HG02970 (cell line): ENCODE measurements at regions not wholly inside any gene's neighbourhood (a gene's known extent, or its start where the extent isn't known, plus 50 kb on each side); places are given as distances from the start of the nearest gene placed in this dataset.

Experiments used
- ATAC-seq: cut with Tn5 transposase; IDR thresholded peaks from one replicate; pipeline ENCODE4 v1.9.1; 2021; ENCODE audit warnings: mild to moderate bottlenecking, moderate library complexity, moderate number of reproducible peaks; ENCODE audit not compliant: unreplicated experiment, low FRiP score

DNA sequence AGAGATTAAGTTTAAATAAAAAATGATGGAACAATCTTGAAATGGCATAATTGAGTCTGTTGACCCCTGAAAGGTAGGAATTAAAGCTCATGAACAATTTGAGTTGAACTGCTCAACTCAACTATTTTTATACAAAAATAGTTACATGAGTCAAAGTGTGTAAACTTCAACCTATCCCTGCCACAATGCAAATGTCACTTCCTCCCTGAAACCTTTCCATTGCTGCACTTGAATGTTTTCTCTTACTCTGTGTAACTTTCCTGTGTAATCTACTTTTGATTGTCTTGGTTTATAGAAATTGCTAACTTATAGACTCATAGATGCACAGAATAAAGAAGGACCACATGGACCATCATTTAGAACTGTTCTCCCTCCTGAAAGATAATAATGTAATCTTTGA lies 218.5 kb downstream of the GBA3 start:
- no peak for ATAC-seq

DNA sequence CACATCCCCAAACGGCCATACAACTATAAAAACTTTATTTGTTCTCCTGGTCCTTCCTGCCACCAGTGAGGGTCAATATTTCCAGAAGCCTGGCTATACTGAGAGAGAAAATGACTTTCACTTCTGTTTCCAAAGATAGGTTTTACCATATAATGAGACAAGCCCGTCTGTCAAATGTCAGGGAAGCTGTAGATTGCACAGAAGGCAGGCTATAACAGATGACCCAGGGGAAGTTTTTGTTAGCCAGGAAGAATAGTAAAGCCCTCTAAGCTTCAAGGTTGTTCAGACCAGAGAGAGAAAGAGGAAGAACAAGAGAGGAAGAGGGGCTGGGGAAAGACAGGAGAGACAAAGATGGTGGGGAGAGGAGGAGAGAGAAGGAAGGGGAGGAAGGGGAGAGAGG lies 217.5 kb downstream of the GBA3 start:
- ATAC-seq, result no peak

DNA sequence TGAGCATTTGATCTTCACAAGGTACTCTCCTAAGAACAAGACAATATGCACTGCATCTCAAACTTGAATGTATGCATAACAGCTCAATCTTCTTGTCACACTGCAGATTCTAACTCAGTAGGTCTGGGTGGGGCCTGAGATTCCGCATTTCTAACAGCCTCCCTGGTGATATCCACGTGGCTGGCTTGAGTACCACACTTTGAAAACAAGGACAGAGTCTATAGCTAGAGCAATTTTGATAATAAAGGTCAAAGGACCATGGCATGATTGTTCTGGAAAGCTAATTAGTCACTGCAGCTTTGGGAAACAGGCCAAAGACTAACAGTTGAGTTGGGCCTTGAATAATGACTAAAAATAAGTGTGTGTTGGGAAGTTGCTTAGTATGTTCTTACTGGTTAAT lies 213.3 kb downstream of the GBA3 start:
- ATAC-seq, result no peak

DNA sequence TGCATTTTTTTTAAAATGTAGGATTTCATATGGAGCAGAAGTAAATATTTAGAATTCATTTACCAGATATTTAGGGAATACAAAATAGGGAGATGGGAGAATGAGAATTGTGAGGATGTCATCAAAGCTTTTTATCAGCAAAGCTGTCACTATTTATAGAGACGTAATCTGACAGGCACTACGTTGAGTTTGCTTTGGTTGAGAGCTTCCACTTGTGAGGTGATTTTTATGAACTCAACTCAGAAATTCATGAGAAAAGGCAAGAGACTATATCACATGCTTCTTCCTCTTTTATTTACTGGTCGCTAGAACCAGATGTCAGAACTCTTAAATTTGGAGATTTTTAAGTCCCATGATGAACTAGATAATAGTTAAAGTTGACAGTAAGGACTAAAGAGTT lies 211.2 kb downstream of the GBA3 start:
- no peak for ATAC-seq

DNA sequence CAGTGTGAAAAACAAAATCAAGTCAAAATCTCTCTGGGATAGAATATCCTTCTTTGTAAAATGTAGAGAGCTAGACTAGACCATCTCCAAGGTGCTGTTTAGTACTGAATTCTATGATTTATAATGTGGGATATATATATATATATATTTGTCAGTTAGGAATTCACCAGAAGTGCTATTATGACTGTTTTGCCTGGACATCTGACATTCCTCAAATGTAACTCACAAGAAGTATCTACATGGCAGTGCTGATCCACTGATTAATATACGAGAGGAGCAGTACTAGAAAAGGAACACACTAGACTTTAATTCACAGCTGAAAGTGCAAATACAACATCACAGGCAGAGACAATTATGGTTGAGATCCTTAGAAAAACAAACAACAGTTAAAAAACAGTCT lies 208.9 kb downstream of the GBA3 start:
- ATAC-seq, result no peak

DNA sequence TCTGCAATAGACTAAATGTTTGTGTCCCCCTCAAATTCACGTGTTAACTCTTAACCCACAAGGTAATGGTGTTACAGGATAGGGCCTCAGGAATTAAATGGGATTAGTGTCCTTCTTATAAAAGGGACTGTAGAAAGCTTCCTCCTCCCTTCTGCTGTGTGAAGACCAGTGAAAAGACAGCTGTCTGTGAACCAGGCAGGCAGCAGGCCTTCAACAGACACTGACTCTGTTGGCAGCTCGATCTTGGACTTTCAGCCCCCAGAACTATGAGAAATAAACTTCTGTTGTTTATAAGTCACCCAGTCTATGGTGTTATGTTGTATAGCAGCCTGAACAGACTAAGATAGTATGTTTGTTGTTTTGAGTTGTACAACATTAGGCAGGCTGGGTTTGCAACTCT lies 208.1 kb downstream of the GBA3 start:
- ATAC-seq, result no peak

DNA sequence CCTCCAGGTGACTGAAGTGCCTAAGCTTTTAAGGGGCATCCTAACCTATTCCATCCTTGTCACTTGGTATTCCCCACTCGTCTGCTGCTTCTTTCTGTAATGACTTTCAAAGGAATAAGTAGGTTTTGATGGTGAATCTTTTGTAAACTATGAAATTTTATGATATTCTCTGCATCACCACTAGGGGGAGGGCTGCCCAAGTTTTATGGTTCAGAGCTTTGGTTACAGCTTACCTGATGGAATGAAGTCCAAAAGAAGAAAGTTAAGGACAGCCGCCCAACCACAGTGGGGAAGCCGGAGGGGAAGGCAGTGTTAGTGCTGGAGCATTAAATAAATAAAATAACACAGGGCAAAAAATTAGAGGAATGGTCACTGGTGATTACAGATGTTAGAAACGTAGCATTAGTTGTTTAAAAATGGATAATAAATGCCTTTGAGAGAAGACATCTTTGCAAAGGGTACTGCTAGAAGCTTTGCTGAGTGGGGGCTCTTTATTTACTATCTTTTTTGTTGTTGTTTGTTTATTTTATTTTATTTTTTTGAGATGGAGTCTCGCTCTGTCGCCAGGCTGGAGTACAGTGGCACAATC lies 204.9 kb downstream of the GBA3 start:
- no peak for ATAC-seq

DNA sequence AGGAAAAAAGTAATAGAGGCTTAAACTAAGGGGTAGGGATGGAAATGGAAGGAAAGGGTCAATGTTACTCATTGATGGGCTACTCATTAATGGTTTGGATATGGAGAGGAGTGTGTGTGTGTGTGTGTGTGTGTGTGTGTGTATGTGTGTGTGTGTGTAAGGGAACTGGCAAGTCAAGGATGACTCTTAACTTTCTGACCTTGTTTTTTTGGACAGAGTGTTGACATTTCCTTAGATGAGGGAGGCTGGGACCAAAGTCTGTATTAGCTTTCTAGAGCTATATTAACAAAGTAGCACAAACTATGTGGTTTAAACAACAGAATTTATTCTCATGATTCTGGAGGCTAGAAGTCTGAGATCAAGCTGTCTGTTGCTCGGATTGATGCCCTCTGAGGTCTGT lies 202.7 kb downstream of the GBA3 start:
- no peak for ATAC-seq

DNA sequence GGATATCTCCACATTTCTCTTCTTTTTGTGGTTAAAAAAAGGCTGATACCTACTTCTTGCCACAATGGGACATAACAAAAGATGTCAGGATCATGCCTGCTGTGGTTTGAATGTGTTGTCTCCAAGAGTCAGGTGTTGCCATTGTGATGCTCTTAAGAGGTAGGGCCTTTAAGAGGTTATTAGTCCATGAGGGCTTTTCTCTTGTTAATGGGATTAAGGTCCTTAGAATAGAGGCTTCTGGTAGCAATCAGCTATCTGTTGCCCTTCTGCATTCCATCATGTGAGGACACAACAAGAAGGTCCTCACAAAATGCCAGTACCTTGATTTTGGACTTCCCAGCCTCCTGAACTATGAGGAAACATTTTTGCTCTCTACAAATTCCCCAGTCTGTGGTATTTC lies 191.4 kb downstream of the GBA3 start:
- ATAC-seq, result no peak

DNA sequence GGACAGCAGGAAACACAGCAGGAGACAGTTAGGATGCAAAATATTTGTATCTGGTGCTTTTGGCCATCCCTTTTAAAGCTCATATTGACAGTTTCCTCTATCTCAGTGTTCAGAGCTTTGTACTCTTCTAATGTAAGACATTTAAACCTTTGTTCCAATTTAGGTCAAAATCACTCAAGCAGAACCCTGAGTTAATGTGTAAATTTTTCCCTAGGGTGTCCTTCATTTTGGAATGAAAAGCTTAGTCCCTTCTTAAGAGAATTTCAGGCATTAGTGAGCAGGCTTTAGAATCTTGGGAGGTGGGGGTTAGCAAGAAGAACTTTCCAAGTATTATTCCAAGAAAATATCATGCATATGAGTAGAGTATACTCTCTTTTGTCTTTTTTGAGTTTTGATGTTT lies 188.7 kb downstream of the GBA3 start:
- no peak for ATAC-seq

DNA sequence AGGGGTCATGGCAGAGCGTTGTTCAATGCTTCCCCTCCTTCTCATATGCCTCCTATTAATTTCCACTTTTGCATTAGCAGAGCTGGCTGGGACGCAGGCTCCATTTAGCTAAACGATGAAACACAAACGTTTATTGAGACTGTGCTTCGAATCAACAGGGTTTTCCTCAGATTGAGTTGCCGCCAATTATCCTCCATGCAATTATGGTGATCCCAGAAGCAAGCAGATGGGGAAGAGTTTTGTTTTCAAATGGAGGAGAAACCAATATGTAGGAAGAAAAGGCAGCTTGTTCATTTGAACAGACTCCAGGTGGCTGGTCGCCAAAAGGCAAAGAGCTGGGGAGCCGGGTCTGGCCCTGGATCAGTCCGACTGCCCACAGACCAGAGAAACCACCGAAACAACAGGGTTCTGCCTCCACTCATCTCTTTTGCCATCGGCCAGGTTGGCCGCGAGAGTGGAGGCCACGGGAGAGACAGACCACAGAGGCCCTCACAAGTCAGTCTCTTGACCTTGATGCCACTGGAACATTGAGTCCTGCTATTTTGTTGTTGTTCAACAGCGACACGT lies 184.8 kb downstream of the GBA3 start:
- no peak for ATAC-seq

DNA sequence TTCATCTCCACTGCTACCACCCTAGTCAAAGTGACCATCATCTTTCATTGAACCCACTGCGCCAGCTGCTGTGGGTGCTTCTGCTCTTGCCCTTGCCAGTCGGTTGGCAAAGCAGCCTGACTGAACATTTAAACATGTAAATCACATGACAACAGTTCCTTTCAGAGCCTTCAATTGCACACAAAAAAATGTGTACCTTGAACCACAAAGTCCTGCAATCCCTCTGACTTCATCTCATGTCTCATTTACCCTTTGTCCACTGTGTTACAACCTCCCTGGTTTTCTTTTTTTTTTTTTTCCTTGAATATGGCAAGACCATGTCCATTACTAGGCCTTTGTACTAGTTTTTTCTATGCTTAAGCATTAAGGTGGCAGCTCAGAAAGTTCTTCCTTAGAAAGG lies 183.5 kb downstream of the GBA3 start:
- ATAC-seq, result no peak

DNA sequence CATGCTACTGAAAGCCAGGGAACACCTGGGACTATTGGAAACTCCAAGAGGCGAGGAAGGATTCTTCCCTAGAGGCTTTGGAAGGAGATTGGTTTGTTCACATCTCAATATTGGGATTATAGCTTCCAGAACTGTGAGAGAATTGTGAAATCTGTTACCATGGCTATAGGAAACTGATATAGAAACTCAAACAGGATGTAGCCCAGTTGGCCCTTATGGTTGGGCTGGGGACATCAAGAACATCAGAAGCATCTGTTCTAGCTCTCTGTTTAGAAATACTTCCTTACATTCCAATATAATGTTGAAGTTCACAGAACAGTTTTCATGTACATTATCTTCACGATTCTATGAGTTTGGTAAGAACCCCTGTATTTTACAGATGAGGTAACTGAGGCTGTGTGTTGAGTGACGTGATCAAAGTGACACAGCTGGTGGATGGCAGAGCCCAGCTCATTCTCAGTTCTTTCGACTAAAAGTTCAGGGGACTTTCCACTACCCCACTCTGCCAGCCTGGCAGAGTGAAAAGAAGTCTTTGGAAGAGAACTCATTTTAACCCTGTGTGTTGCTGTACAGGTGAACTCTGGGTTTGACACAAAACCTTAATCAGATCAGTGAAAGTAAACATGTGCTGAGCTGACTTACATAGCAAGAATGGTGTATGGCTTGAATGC lies 183.0 kb downstream of the GBA3 start:
- no peak for ATAC-seq

DNA sequence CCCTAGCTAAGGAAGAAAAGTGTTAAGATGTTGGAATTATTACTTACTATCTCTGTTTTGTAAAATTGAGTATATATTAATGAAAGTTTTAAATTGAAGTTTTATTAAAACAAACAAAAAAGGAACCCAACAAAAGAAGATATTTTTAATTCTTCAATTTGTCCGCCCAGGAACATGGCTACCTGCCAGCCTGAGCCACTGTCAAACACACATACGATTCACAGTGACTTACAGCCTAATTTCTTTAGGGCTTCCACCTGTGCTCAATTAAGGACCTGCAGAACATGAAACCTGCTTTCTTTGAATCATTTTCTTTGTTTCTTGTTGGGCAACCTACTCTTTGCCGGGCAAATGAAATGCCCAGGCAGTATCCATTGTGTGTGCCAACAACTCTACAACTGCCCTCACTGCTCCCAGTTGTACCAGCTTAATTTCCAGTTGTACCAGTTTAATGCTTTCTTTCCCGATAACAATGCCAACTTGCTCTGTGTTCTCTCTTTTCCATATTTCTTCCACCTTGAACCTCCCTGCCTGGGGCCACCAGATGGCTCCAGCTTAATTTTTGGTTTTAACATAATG lies 181.7 kb downstream of the GBA3 start:
- ATAC-seq, result no peak

DNA sequence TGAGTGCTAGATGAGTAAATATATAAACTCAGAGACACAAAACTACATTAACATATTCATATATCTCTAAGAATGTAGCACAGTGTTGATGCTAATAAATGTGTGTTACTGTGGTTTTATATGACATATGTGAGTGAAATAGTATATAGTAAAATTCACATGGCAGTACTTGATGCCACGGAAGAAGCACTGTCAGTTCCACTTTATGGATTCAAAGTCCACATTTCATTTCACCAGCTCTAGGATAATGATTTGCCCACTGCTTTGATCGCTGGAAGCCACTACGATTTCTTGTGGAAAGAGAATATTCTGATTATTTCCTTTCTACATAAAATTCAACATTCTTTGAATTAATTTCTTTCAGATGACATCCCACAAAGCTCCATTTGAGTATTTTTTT lies 181.2 kb downstream of the GBA3 start:
- ATAC-seq, result no peak

DNA sequence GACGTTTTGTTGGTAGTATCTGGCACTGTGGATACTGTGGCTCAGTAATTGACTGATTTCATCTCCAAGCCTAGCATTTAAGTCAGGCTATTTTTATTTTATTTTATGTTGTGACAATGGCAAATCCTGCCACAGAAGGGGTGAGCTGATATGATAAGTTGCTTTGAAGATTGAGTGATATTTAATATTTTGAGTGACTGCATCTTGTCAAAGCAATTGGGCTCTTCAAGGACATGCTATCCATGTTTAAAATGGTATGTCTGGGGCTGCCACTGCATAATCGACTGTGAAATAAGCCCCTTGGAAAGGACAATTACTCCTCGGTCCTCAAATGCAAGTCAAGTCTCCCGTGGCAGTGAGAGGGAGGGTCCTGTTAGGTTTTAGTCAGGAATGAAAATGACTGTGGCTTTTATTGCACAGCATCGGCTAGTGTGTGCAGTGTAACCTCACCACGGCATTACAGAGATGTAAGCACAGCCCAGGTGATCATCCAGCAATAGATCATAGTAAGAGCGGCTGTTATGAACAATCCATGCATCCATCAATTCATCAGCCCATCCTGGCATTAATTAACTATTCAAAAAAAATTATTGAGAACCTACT lies 178.2 kb downstream of the GBA3 start:
- no peak for ATAC-seq

DNA sequence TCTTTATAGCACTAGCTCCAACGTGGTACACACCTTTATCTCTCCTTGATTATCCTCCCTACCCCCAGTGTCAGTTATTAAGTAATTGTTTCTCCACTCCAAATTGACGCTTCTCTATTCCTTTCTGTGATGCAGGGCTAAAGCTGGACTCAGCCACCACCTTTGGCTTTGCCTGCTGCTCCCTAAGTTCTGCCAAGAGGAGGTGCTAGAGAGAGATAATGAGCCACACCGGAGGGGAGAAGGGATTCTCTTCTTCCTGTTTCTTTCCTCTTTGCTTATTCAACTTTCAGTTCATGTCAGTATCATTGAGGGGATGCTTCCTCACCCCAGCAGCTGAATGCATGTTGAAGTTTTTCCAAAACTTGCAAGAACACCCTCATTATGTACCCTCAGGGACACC lies 176.5 kb downstream of the GBA3 start:
- ATAC-seq, result no peak
